Cardiac septum (tissue), 1 donor: ENCODE measurements at regions not wholly inside any gene's neighbourhood (a gene's known extent, or its start where the extent isn't known, plus 50 kb on each side); places are given as distances from the start of the nearest gene placed in this dataset.
"Not testable (repeated sequence)": the region's sequence is repeated elsewhere in the genome, so short reads cannot be mapped to it uniquely, and the experiment has no call there.

Source experiments
- DNase-seq: peaks from one replicate; pipeline ENCODE4 v3.0.0-alpha.2; 2020; ENCODE audit warnings: low spot score
- intact Hi-C: fragments of 100-400 bp; cut with DNase I; formaldehyde crosslinking; loops from one replicate; pipeline ENCODE4 v1.14.0; 2022
- donor health status: DM: no; HTN: no; CAD: no.

DNA sequence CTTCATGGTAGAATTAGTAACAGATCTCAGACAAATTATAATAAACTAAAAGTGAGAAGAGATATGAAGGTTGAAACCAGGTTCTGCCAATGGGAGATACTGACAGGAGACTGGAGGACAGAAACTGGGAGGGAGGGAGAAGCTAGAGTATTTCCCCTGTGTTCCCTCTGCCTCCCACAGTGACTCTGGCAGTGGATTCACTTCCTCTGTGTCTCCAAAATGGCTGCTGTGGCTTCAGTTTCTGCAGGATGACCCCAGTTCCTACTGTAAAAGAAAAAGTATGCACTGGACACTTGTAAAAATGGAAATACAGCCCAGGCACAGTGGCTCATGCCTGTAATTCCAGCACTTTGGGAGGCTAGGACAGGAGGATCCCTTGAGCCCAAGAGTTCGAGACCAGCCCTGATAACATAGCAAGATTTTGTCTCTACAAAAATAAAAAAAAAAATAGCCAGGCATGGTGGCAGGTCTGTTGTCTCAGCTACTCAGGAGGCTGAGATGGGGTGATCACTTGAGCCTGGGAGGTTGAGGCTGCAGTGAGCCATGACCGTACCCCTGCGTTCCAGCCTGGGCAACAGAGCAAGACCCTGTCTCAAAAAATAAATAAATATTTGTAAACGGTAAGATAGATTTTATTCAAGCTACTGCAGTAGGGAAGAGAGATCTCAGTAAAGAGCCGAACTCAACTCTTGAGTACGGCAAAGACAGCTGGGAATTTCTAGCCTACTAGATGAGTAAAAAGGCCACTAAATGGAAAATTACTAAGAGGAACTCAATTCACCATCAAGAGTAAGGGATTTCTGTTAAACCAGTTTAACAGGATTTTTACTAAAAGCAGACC lies 156.6 kb upstream of the TRIM24 start:
- no peak for DNase-seq
- intact Hi-C loops, result no loop called here

DNA sequence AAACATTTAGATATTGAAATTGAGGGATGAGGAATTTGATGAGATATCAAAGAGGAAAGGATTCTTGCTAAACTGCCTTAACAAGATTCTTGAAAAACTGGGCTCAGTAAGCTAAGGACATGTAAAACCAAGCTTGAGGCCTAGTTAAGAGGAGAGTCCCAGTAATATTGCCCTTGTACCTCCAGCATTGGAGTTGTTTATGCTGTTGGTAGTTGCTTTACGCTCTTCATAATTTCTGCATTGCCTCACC lies 156.1 kb upstream of the TRIM24 start:
- intact Hi-C loops, result no loop called here

DNA sequence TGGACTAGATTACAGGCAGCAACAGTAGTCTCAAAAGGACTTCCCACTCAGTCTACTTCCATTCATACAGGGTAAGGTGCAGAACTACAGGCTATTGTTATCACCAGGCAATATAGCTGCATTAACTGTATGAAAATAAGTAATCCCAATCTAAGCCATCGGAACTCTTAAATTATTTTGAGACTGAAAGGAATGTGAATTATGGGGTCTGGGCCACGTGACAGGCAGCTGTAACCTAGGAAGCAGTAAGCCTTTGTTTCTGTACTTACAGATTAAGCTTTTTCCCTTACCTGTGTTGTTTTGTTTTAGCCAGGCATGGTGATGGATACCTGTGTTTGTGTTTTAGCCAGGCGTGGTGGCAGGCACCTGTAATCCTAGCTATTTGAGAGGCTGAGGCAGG lies 152.4 kb upstream of the TRIM24 start:
- DNase-seq, result no peak
- intact Hi-C loops, result no loop called here

More for the DNA sequence above, 156.1 kb upstream of the TRIM24 start:
- no peak for DNase-seq

- intact Hi-C loops, result no loop called here
- DNase-seq, result no peak
Observed at GRCh38 chr7:138308136-138308535, 151.9 kb upstream of the TRIM24 start.

DNA sequence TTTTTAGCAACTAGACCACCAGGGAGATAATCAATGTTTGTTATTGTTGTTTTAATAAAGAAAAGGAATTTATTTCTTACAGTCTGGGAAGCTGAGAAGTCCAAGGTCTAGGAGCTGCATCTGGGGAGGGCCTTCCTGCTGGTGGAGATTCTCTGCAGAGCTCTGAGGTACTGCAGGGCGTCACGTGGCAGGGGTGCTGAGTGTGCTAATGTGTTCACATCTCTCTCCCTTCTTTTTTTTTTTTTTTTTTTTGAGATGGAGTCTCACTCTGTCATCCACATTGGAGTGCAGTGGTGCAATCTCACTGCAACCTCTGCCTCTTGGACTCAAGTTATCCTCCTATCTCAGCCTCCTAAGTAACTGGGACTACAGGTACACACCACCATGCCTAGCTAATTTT lies 150.9 kb upstream of the TRIM24 start:
- DNase-seq, result no peak
- intact Hi-C loops, result no loop called here

DNA sequence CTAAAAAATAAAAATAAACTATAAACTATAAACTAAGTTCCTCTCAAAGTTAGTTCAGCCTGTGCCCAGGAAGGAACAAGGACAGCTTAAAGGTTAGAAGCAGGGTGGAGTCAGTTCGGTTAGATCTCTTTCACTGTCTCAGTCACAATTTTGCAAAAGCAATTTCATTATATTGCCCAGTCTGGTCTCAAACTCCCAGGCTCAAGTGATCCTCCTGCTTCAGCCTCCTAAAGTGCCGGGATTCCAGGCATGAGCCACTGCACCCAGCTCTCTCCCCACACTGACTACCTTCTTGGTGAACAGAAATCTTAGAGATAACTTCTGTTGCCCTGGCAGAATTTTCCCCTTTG lies 146.3 kb upstream of the TRIM24 start:
- intact Hi-C loops, result no loop called here
- no peak for DNase-seq

DNA sequence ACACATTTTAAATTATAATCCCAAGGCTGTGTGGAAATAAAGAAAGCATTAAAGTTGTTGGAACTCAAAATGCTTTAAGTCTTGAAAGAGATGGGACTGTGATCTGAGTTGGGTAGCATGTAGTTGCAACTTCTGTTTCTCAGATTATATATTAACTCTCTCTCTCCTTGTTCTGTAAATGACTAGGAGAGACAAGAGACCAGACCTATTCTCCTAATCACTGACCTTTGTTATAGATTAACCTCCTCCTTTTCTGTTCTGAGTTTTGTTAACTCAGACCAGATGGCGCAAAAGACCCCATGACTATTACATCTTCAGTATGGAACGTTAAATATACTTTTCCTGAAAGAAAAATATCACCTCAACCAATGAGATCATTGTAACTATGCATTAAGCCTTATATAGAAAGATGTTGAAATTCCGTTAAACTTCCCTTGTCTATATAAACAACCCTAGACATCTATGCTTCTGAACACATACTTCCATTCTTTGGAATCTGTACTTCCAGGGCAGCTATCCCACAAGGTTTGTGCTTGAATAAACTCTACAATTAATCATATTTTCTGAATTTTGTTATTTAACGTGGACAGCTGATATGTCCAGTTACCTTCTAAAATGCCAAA lies 143.5 kb upstream of the TRIM24 start:
- intact Hi-C loops, result no loop called here
- DNase-seq, result no peak

GRCh38 chr7:138317044-138317596 lies 142.9 kb upstream of the TRIM24 start:
- intact Hi-C loops, result no loop called here
- no peak for DNase-seq

- intact Hi-C loops, result no loop called here
- no peak for DNase-seq
Observed at GRCh38 chr7:138324941-138325340, 135.1 kb upstream of the TRIM24 start.

GRCh38 chr7:138325434-138325833 lies 134.6 kb upstream of the TRIM24 start:
- DNase-seq, result no peak
- intact Hi-C loops, result no loop called here

GRCh38 chr7:138328215-138328614 lies 131.8 kb upstream of the TRIM24 start:
- intact Hi-C loops, result no loop called here
- no peak for DNase-seq

DNA sequence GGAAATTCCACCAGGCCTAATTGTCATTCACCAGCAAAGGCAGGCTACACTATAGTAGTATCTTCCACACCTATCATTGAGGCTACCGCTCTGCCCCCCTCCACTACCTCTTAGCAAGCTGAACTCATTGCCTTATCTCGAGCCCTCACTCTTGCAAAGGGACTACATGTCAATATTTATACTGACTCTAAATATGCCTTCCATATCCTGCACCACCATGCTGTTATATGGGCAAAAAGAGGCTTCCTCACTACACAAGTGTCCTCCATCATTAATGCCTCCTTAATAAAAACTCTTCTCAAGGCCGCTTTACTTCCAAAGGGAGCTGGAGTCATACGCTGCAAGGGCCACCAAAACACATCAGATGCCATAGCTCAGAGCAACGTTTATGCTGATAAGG lies 127.2 kb upstream of the TRIM24 start:
- DNase-seq, intact Hi-C loops: not testable (repeated sequence)

- intact Hi-C loops, result no loop called here
- DNase-seq, result peak; percentile 82
Observed at GRCh38 chr7:138338361-138338760, 121.7 kb upstream of the TRIM24 start.

DNA sequence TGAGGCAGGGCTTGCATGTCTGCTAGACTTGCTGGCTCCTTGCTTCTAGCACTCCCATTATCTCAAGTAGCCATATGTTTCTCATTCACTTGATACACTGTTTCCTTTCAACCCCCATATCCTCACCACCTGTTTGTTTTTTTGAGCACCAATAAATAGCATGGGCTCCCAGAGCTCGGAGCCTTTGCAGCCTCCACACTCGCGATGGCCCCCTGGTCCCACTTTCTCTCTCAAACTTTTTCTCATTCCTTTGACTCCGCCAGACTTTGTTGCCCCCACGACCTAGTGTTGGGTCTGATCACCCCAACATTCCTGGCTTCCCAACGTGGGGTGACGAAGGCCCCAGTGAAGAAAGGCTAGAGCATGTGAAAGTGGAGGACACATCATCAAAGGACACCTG lies 120.8 kb upstream of the TRIM24 start:
- intact Hi-C loops, DNase-seq: not testable (repeated sequence)

DNA sequence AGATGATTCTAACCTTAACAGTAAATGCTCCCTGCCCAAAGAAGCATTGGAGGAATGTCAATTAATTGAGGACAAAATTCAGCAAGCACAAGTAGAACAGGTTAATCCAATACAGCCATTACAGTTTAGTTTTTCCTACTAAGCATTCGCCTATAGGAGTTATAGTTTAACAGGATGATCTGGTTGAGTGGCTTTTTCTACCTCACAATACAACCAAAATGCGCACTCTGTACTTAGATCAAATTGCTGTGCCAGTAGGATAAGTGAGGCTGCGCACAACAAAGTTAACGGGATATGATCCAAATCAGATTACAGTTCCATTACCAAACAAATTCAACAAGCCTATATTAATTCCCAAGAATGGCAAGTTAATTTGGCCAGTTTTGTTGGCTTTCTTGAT lies 117.1 kb upstream of the TRIM24 start:
- intact Hi-C loops, result no loop called here

DNA sequence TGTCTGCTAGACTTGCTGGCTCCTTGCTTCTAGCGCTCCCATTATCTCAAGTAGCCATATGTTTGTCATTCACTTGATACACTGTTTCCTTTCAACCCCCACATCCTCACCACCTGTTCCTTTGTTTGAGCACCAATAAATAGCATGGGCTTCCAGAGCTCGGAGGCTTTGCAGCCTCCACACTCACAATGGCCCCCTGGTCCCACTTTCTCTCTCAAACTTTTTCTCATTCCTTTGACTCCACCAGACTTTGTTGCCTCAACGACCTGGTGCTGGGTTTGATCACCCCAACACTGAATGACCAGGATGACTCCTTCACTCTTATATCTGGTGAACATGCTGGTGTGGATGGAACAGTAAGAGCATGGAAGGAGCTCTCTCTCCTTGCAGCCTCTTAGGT lies 114.5 kb upstream of the TRIM24 start:
- intact Hi-C loops, result no loop called here
- no peak for DNase-seq

More for the DNA sequence above, 117.1 kb upstream of the TRIM24 start:
- DNase-seq, result no peak

DNA sequence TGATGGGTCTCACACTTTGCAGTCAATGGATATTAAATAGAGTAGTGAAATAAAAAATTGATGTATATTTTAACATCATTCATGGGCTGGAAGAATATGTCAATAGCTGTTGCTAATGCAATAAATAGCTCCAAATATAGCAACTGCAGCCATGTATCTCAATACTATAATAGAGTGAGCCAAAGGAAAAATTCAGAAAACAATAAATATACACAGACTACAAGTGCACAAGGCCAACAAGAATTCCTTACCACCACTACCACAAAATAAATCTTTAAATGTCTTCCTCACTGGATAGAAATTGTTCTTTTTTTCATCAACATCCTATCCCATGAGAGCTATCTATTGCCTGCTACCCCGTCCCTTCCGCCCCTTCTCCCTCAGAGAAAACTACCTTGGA lies 113.1 kb upstream of the TRIM24 start:
- DNase-seq, result no peak
- intact Hi-C loops, result no loop called here

DNA sequence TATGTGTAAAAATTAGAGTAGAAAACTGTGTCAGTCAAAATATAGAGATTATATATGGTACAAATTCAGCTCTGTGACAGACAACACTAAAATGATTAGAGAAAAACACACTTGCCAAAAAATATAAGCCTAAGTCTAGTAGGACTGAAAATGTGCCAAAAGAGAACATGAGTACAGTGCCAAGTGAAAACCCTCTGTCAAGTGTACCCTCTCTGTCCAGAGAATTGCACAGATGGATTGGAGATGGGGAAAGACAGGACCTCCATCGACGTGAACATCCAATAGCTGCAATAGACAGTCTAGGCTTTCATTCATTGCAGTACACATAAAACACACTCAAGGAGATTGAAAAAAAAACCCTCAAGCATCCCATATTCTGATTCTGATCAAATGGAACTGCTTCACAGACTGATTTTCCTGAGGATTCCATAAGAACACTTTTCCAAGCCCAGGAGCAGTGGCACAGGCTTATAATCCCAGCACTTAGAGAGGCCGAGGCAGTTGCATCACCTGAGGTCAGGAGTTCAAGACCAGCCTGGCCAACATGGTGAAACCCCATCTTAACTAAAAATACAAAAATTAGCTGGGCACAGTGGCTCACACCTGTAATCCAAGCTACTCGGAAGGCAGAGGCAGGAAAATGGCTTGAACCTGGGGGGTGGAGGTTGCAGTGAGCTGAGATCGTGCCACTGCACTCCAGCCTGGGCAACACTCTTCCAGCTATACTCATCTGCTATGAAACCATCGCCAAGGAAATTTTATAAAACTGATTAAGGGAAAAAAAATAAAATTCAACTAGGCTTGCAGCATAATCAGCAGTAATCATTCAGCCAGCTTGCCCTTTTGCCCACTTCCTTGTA lies 110.0 kb upstream of the TRIM24 start:
- no peak for DNase-seq
- intact Hi-C loops, result no loop called here

- no peak for DNase-seq
- intact Hi-C loops, result no loop called here
Observed at GRCh38 chr7:138350701-138351357, 109.2 kb upstream of the TRIM24 start.
